GM12878 (cell line): ENCODE measurements at regions not wholly inside any gene's neighbourhood (a gene's known extent, or its start where the extent isn't known, plus 50 kb on each side); places are given as distances from the start of the nearest gene placed in this dataset.

Source experiments
- ATAC-seq: fragments of 200-7000 bp; cut with Tn5 transposase; 3 replicates; pipeline ENCODE4 v1.9.1; 2020; ENCODE audit warnings: mild to moderate bottlenecking, moderate library complexity
- BruUV-seq: library from RNA; stranded (reverse); fragments of 400-500 nt; replicated peaks from 2 replicates; lab custom pipeline; 2021; lab: Mats Ljungman, UMichigan
- CTCF ChIA-PET: fragments of 300-600 bp; sonication (Branson Sonifier 250); formaldehyde crosslinking; extraction: SDS; loops from one replicate; lab custom pipeline; 2021; ENCODE audit warnings: inconsistent platforms; lab: Yijun Ruan, JAX
- POLR2A ChIA-PET: fragments of 350-600 bp; formaldehyde crosslinking; extraction: SDS; loops from one replicate; lab custom pipeline; 2021; ENCODE audit warnings: inconsistent platforms; lab: Charles Lee
- RAD21 ChIA-PET: fragments of 300-600 bp; sonication (Branson Sonifier 250); formaldehyde crosslinking; loops from one replicate; lab custom pipeline; 2023; ENCODE audit warnings: antibody characterized with exemption; ENCODE audit not compliant: unreplicated experiment; lab: Charles Lee
- SMC1A ChIA-PET: fragments of 300-600 bp; sonication (Branson Sonifier 250); formaldehyde crosslinking; loops from one replicate; lab custom pipeline; 2023; ENCODE audit not compliant: unreplicated experiment, uncharacterized antibody; lab: Charles Lee
- DNase-seq: peaks from one replicate; pipeline ENCODE4 v3.0.0-alpha.2; 2011; ENCODE audit warnings: low read depth, low spot score
- FAIRE-seq: peaks from 3 replicates; lab custom pipeline; 2011; peaks lifted over from hg19 to GRCh38; lab: Jason Lieb, UNC
- H2AFZ ChIP-seq: 2 replicates; pipeline ENCODE4 v1.6.0; 2011; ENCODE audit warnings: low read depth, low read length, control low read depth; ENCODE audit not compliant: control insufficient read depth
- H3K27ac ChIP-seq: 2 replicates; pipeline ENCODE4 v1.5.1; 2011; ENCODE audit warnings: control low read depth; ENCODE audit not compliant: control insufficient read depth, insufficient read depth
- H3K27me3 ChIP-seq, 2 experiments: replicated peaks in 1 of 2; 2 replicates each; pipeline versions ENCODE4 v1.6.0 to v1.6.1; 2011; ENCODE audit warnings: low read length in 1 of 2; ENCODE audit not compliant: control insufficient read depth in 2 of 2, insufficient read depth in 2 of 2
- H3K36me3 ChIP-seq, 2 experiments: 2 replicates each; pipeline ENCODE4 v1.5.1; 2011; ENCODE audit warnings: low read length in 1 of 2; ENCODE audit not compliant: control insufficient read depth in 2 of 2, insufficient read depth in 2 of 2
- H3K4me1 ChIP-seq: 2 replicates; pipeline ENCODE4 v1.6.1; 2011; ENCODE audit warnings: mild to moderate bottlenecking, low read length, moderate library complexity, mixed read lengths; ENCODE audit not compliant: control insufficient read depth, insufficient read depth
- H3K4me2 ChIP-seq: 2 replicates; pipeline ENCODE4 v1.6.0; 2011; ENCODE audit warnings: control low read depth; ENCODE audit not compliant: control insufficient read depth, insufficient read depth
- H3K4me3 ChIP-seq: fragments of 200-600 bp; sonication (generic); 2 replicates; pipeline ENCODE4 v1.5.1; 2016
- H3K79me2 ChIP-seq: 2 replicates; pipeline ENCODE4 v1.6.0; 2011; ENCODE audit warnings: low read length; ENCODE audit not compliant: control insufficient read depth, insufficient read depth
- H3K9ac ChIP-seq: 2 replicates; pipeline ENCODE4 v1.8.0; 2011; ENCODE audit warnings: low read length, control low read depth, mixed read lengths; ENCODE audit not compliant: control insufficient read depth, insufficient read depth
- H3K9me3 ChIP-seq: replicated peaks from 3 replicates; pipeline ENCODE4 v1.5.1; 2011; ENCODE audit warnings: mild to moderate bottlenecking, low read length; ENCODE audit not compliant: control insufficient read depth, insufficient read depth
- H4K20me1 ChIP-seq: 2 replicates; pipeline ENCODE4 v1.6.0; 2011; ENCODE audit not compliant: control insufficient read depth, insufficient read depth
- CREB1 ChIP-seq: IDR thresholded peaks from 2 replicates; pipeline ENCODE4 v1.6.1; 2012; ENCODE audit warnings: low read depth, mild to moderate bottlenecking, inconsistent platforms
- CTCF ChIP-seq, 3 experiments: IDR thresholded peaks in 2 of 3; conservative IDR thresholded peaks in 1 of 3; 2 replicates each; pipeline ENCODE4 v1.5.1; 2011; ENCODE audit warnings: low read depth in 3 of 3, low read length in 3 of 3, mild to moderate bottlenecking in 3 of 3, control low read depth in 2 of 3, moderate library complexity in 2 of 3, inconsistent platforms in 1 of 3, mixed read lengths in 1 of 3; ENCODE audit not compliant: control insufficient read depth in 2 of 3, insufficient read depth in 1 of 3; ENCODE audit errors: extremely low read depth in 1 of 3
- FOXK2 ChIP-seq: fragments of 450-650 bp; IDR thresholded peaks from 2 replicates; pipeline ENCODE4 v1.6.1; 2017; ENCODE audit warnings: mild to moderate bottlenecking, moderate library complexity
- FOXM1 ChIP-seq: IDR thresholded peaks from 2 replicates; pipeline ENCODE4 v1.6.1; 2012; ENCODE audit warnings: low read depth, mild to moderate bottlenecking, inconsistent platforms, low read length, moderate library complexity
- HDAC6 ChIP-seq: fragments of 200-600 bp; sonication (generic); IDR thresholded peaks from one replicate; pipeline ENCODE4 v1.8.0; 2017; ENCODE audit warnings: antibody characterized with exemption; ENCODE audit not compliant: unreplicated experiment
- HDGF ChIP-seq: fragments of 450-650 bp; IDR thresholded peaks from 2 replicates; pipeline ENCODE4 v1.6.1; 2016; ENCODE audit warnings: antibody characterized with exemption
- NFIC ChIP-seq: IDR thresholded peaks from 2 replicates; pipeline ENCODE4 v1.6.1; 2012; ENCODE audit warnings: low read depth, mild to moderate bottlenecking, inconsistent platforms, low read length, moderate library complexity
- NR2C1 ChIP-seq: fragments of 450-650 bp; IDR thresholded peaks from 2 replicates; pipeline ENCODE4 v1.6.1; 2017; ENCODE audit warnings: antibody characterized with exemption, mild to moderate bottlenecking, moderate library complexity
- NR2F1 ChIP-seq: fragments of 450-650 bp; conservative IDR thresholded peaks from 2 replicates; pipeline ENCODE4 v1.6.1; 2017; ENCODE audit warnings: mild to moderate bottlenecking
- RUNX3 ChIP-seq: IDR thresholded peaks from 2 replicates; pipeline ENCODE4 v1.6.1; 2012; ENCODE audit warnings: low read length, inconsistent platforms
- SIX5 ChIP-seq: IDR thresholded peaks from 2 replicates; pipeline ENCODE4 v1.6.1; 2011; ENCODE audit warnings: mild to moderate bottlenecking, low read depth, low read length, moderate library complexity; ENCODE audit not compliant: severe bottlenecking
- SMAD1 ChIP-seq: fragments of 450-650 bp; IDR thresholded peaks from 2 replicates; pipeline ENCODE4 v1.6.1; 2018; ENCODE audit warnings: mild to moderate bottlenecking, low read depth; ENCODE audit not compliant: partially characterized antibody
- SPI1 ChIP-seq: IDR thresholded peaks from 2 replicates; pipeline ENCODE4 v1.6.1; 2011; ENCODE audit warnings: low read depth, mild to moderate bottlenecking, low read length, moderate library complexity, borderline replicate concordance; ENCODE audit not compliant: insufficient read depth
- SUPT20H ChIP-seq: IDR thresholded peaks from 2 replicates; pipeline ENCODE4 v1.6.1; 2011; ENCODE audit warnings: low read depth, mild to moderate bottlenecking, low read length, moderate library complexity, borderline replicate concordance; ENCODE audit not compliant: control insufficient read depth
- TARDBP ChIP-seq: IDR thresholded peaks from 2 replicates; pipeline ENCODE4 v1.6.1; 2016; ENCODE audit warnings: borderline replicate concordance
- TCF12 ChIP-seq: IDR thresholded peaks from 2 replicates; pipeline ENCODE4 v1.6.1; 2011; ENCODE audit warnings: low read depth, mild to moderate bottlenecking, low read length
- ZNF207 ChIP-seq: fragments of 450-650 bp; IDR thresholded peaks from 2 replicates; pipeline ENCODE4 v1.6.1; 2014; ENCODE audit warnings: antibody characterized with exemption, mild to moderate bottlenecking, borderline replicate concordance
- WGBS: methylation state at CpG from one replicate; pipeline ENCODE4 v1.1.6; 2016; ENCODE audit warnings: low lambda C conversion rate; ENCODE audit not compliant: insufficient replicate concordance, insufficient coverage; ENCODE audit errors: missing lambda C conversion rate; 5-methylcytosine and 5-hydroxymethylcytosine counted together
- in situ Hi-C: fragments of 300-500 bp; cut with MboI; formaldehyde crosslinking; loops from 9 replicates; pipeline ENCODE4 v1.14.3; 2018; ENCODE audit warnings: mixed read lengths
- intact Hi-C: fragments of 100-400 bp; cut with micrococcal nuclease; formaldehyde crosslinking; loops from one replicate; pipeline ENCODE4 v1.14.2; 2022; ENCODE audit not compliant: unreplicated experiment
- TF ChIP-seq, protein P1 (sequence below): fragments of 150-350 bp; IDR thresholded peaks from 2 replicates; pipeline ENCODE4 v1.6.1; 2014; ENCODE audit warnings: mild to moderate bottlenecking, low read depth, low read length
- TF ChIP-seq, protein P2 (sequence below): fragments of 450-650 bp; IDR thresholded peaks from 2 replicates; pipeline ENCODE4 v1.6.1; 2017; ENCODE audit warnings: mild to moderate bottlenecking, moderate library complexity

DNA sequence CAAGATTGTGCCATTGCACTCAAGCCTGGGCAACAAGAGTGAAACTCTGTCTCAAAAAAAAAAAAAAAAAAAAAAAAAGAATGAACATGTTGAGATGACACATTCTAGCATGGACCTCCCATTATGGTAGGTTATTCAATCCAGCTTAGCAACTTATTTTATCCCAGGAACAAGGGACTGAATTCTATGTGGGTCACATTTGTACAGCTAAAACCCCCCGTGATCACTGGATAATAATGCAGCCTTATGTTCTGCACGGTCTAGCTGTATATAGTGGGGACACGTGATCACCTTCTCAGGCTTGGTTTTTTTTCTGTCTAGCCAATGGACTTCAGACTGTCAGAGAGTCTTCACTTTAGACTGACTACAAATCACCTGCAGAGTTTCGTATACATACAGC, 115.2 kb upstream of the FRG1 start:
- Histone ChIP-seq H3K79me2 (no peaks in the 10 kb centered on the region), H3K36me3 (no peaks in the 10 kb centered on the region), H3K4me1 (no peaks in the 10 kb centered on the region), H3K27me3 (no peaks in the 10 kb centered on the region), H3K4me2 (no peak overlapping the region), H3K27ac (no peak overlapping the region), H3K4me3 (no peak overlapping the region), H3K9me3 (no peaks in the 10 kb centered on the region; the same call in 2 of the 3 replicates), H3K9ac (no peak overlapping the region), H4K20me1 (no peaks in the 10 kb centered on the region), H2AFZ (no peak overlapping the region)
- ChIA-PET RAD21 (no interaction called here), SMC1A (no interaction called here), CTCF (interaction anchor here (1.3 kb wide), 1 partner anchor 31 kb away, joined by 3 read pairs; no protein-coding TSS in a partner anchor), POLR2A (no interaction called here)
- FAIRE-seq: no peak
- BruUV-seq: no TSS peak
- no peak for ATAC-seq
- in situ Hi-C loops (no loop called here), intact Hi-C loops (no loop called here)
- WGBS: 23% methylated on average over 4 of the region's 4 CpGs
- TF ChIP-seq SMAD1 (no peak), FOXM1 (no peak), SIX5 (no peak), ZNF207 (no peak), CTCF (IDR thresholded peaks at IDR 0.05 in 2 of 3, conservative IDR thresholded peaks at IDR 0.05 in 1 of 3; ENCODE audit: control insufficient read depth in 2 of 3, extremely low read depth in 1 of 3, insufficient read depth in 1 of 3, low read depth in 3 of 3, low read length in 3 of 3) (no peak), TARDBP (no peak), CREB1 (no peak), RUNX3 (no peak), SUPT20H (no peak), FOXK2 (no peak), NR2F1 (no peak), HDGF (no peak), NFIC (no peak), SPI1 (no peak), TCF12 (no peak), NR2C1 (no peak), HDAC6 (no peak)
- TF ChIP-seq, protein P1, sequence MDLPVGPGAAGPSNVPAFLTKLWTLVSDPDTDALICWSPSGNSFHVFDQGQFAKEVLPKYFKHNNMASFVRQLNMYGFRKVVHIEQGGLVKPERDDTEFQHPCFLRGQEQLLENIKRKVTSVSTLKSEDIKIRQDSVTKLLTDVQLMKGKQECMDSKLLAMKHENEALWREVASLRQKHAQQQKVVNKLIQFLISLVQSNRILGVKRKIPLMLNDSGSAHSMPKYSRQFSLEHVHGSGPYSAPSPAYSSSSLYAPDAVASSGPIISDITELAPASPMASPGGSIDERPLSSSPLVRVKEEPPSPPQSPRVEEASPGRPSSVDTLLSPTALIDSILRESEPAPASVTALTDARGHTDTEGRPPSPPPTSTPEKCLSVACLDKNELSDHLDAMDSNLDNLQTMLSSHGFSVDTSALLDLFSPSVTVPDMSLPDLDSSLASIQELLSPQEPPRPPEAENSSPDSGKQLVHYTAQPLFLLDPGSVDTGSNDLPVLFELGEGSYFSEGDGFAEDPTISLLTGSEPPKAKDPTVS: no peak
- TF ChIP-seq, protein P2, sequence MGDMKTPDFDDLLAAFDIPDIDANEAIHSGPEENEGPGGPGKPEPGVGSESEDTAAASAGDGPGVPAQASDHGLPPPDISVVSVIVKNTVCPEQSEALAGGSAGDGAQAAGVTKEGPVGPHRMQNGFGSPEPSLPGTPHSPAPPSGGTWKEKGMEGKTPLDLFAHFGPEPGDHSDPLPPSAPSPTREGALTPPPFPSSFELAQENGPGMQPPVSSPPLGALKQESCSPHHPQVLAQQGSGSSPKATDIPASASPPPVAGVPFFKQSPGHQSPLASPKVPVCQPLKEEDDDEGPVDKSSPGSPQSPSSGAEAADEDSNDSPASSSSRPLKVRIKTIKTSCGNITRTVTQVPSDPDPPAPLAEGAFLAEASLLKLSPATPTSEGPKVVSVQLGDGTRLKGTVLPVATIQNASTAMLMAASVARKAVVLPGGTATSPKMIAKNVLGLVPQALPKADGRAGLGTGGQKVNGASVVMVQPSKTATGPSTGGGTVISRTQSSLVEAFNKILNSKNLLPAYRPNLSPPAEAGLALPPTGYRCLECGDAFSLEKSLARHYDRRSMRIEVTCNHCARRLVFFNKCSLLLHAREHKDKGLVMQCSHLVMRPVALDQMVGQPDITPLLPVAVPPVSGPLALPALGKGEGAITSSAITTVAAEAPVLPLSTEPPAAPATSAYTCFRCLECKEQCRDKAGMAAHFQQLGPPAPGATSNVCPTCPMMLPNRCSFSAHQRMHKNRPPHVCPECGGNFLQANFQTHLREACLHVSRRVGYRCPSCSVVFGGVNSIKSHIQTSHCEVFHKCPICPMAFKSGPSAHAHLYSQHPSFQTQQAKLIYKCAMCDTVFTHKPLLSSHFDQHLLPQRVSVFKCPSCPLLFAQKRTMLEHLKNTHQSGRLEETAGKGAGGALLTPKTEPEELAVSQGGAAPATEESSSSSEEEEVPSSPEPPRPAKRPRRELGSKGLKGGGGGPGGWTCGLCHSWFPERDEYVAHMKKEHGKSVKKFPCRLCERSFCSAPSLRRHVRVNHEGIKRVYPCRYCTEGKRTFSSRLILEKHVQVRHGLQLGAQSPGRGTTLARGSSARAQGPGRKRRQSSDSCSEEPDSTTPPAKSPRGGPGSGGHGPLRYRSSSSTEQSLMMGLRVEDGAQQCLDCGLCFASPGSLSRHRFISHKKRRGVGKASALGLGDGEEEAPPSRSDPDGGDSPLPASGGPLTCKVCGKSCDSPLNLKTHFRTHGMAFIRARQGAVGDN: no peak
- DNase-seq: no peak
